ENCODE measurements at regions not wholly inside any gene's neighbourhood (a gene's known extent, or its start where the extent isn't known, plus 50 kb on each side); places are given as distances from the start of the nearest gene placed in this dataset.

DNA sequence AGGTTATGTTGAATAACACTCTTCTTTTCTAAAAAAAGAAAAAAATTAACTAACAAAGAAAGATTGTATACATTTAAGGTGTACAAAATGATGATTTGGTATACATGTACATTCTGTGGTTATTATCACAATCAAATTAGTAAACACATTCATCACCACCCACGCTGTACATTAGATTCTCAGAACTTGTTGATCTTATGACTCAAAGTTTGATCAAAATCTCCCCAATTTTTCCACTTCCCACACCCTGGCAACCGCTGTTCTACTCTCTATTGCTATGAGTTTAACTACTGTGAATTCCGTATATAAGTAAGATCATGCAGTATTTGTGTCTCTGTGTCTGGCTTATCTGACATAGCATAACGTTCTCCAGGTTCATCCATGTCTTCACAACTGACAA is 469.5 kb upstream of the CHRM3 start:
- Histone ChIP-seq H4K20me1 (ENCODE audit: insufficient read depth, low read length) (no peaks in the 10 kb centered on the region), H3K4me1 (ENCODE audit: insufficient read depth, low read length, poor library complexity, severe bottlenecking) (no peaks in the 10 kb centered on the region), H3K36me3 (ENCODE audit: insufficient read depth, low read length) (no peaks in the 10 kb centered on the region), H2AFZ (ENCODE audit: low read length) (no peak overlapping the region), H3K4me3 (ENCODE audit: low read depth, low read length, poor library complexity, severe bottlenecking) (no peak overlapping the region), H3K27ac (ENCODE audit: low read depth, low read length, poor library complexity, severe bottlenecking) (no peak overlapping the region), H3K9me3 (ENCODE audit: low read length) (0 out of 2 replicates have a peak, but pooled peaks cover 4% of the 10 kb centered on the region), H3K9me2 (ENCODE audit: insufficient read depth, low read length) (no peaks in the 10 kb centered on the region), H3K4me2 (ENCODE audit: low read length) (no peak overlapping the region), H3K79me2 (ENCODE audit: insufficient read depth, low read depth, low read length) (no peaks in the 10 kb centered on the region)
- intact Hi-C loops (cut with micrococcal nuclease; ENCODE audit: unreplicated experiment) = no loop called here
- BruUV-seq (replicated peaks) = no TSS peak
- ChIA-PET POLR2A (no interaction called here), CTCF (ENCODE audit: unreplicated experiment) (no interaction called here)
- TF ChIP-seq, protein P1, sequence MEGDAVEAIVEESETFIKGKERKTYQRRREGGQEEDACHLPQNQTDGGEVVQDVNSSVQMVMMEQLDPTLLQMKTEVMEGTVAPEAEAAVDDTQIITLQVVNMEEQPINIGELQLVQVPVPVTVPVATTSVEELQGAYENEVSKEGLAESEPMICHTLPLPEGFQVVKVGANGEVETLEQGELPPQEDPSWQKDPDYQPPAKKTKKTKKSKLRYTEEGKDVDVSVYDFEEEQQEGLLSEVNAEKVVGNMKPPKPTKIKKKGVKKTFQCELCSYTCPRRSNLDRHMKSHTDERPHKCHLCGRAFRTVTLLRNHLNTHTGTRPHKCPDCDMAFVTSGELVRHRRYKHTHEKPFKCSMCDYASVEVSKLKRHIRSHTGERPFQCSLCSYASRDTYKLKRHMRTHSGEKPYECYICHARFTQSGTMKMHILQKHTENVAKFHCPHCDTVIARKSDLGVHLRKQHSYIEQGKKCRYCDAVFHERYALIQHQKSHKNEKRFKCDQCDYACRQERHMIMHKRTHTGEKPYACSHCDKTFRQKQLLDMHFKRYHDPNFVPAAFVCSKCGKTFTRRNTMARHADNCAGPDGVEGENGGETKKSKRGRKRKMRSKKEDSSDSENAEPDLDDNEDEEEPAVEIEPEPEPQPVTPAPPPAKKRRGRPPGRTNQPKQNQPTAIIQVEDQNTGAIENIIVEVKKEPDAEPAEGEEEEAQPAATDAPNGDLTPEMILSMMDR (conservative IDR thresholded peaks at IDR 0.05; ENCODE audit: low read length) = no peak
- DNase-seq (ENCODE audit: low spot score) = no peak

DNA sequence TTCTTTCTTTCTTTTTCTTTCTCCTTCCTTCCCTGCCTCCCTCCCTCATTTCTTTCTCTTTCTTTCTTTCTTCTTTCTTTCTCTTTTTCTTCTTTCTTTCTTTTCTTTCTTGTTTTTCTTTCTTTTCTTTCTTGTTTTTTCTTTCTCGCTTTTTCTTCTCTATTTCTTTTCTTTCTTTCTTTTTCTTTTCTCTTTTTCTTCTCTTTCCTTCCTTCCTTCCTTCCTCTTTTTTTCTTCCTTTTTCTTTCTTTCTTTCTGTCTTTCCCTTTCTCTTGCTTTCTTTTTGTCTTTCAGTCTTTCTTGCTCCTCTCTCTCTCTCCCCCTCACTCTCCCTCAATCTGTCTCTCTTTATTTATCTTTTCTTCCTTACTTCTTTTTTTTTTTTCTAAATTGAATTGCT is 472.0 kb upstream of the CHRM3 start:
- no peaks in the 10 kb centered on the region for H3K9me3 ChIP-seq (ENCODE audit: low read length)
- intact Hi-C loops (cut with micrococcal nuclease; ENCODE audit: unreplicated experiment) = no loop called here
- CTCF ChIA-PET (ENCODE audit: unreplicated experiment) = no interaction called here

DNA sequence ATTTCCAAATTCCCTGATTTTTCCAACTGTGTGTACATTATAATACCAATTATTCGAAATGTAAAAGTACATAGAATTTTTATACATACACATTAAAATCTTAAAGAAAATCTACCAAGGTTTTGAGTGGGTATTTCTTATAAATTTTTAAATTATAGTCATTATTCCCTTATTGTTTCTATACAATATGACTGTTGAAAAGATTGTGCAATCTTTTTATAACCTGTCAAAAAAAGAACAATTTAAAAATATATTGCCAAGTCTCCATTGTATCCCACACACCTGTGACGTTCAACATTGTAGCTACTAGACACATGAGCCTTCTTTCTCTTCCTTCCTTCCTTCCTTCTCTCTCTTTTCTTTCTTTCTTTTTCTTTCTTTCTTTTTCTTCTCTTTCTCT is 473.2 kb upstream of the CHRM3 start:
- Histone ChIP-seq H3K4me3 (ENCODE audit: low read depth, low read length, poor library complexity, severe bottlenecking) (no peak overlapping the region), H3K4me2 (ENCODE audit: low read length) (no peak overlapping the region), H2AFZ (ENCODE audit: low read length) (no peak overlapping the region), H3K9me3 (ENCODE audit: low read length) (no peaks in the 10 kb centered on the region), H3K9me2 (ENCODE audit: insufficient read depth, low read length) (no peaks in the 10 kb centered on the region), H3K4me1 (ENCODE audit: insufficient read depth, low read length, poor library complexity, severe bottlenecking) (no peaks in the 10 kb centered on the region), H3K36me3 (ENCODE audit: insufficient read depth, low read length) (no peaks in the 10 kb centered on the region), H3K79me2 (ENCODE audit: insufficient read depth, low read depth, low read length) (no peaks in the 10 kb centered on the region), H3K27ac (ENCODE audit: low read depth, low read length, poor library complexity, severe bottlenecking) (no peak overlapping the region), H4K20me1 (ENCODE audit: insufficient read depth, low read length) (no peaks in the 10 kb centered on the region)
- no TSS peak for BruUV-seq (replicated peaks)
- ChIA-PET CTCF (ENCODE audit: unreplicated experiment) (no interaction called here), POLR2A (no interaction called here)
- no peak for DNase-seq (ENCODE audit: low spot score)
- TF ChIP-seq, protein P1 (conservative IDR thresholded peaks at IDR 0.05; ENCODE audit: low read length) = no peak
- no peak for TF ChIP-seq EZH2phosphoT487 (IDR thresholded peaks at IDR 0.05; ENCODE audit: borderline replicate concordance, low read depth, low read length)
- intact Hi-C loops (cut with micrococcal nuclease; ENCODE audit: unreplicated experiment) = no loop called here

More for the DNA sequence above, 472.0 kb upstream of the CHRM3 start:
- DNase-seq (ENCODE audit: low spot score) = no peak
- Histone ChIP-seq H3K9me2 (ENCODE audit: insufficient read depth, low read length) (no peaks in the 10 kb centered on the region), H2AFZ (ENCODE audit: low read length) (no peak overlapping the region), H3K4me1 (ENCODE audit: insufficient read depth, low read length, poor library complexity, severe bottlenecking) (no peaks in the 10 kb centered on the region), H3K79me2 (ENCODE audit: insufficient read depth, low read depth, low read length) (no peaks in the 10 kb centered on the region), H3K27ac (ENCODE audit: low read depth, low read length, poor library complexity, severe bottlenecking) (no peak overlapping the region), H3K4me2 (ENCODE audit: low read length) (no peak overlapping the region), H3K4me3 (ENCODE audit: low read depth, low read length, poor library complexity, severe bottlenecking) (no peak overlapping the region), H4K20me1 (ENCODE audit: insufficient read depth, low read length) (no peaks in the 10 kb centered on the region), H3K36me3 (ENCODE audit: insufficient read depth, low read length) (no peaks in the 10 kb centered on the region)
- POLR2A ChIA-PET = no interaction called here
- TF ChIP-seq, protein P1 (conservative IDR thresholded peaks at IDR 0.05; ENCODE audit: low read length) = no peak
- no peak for TF ChIP-seq EZH2phosphoT487 (IDR thresholded peaks at IDR 0.05; ENCODE audit: borderline replicate concordance, low read depth, low read length)
- BruUV-seq (replicated peaks) = no TSS peak

Measured in OCI-LY7 (cell line).